SK-N-SH (cell line): ENCODE measurements at regions not wholly inside any gene's neighbourhood (a gene's known extent, or its start where the extent isn't known, plus 50 kb on each side); places are given as distances from the start of the nearest gene placed in this dataset.

ENCODE experiments used
- CTCF ChIA-PET: fragments of 300-600, 350-600 bp; formaldehyde crosslinking; extraction: SDS; loops from one replicate; lab custom pipeline; 2021; lab: Yijun Ruan, JAX
- POLR2A ChIA-PET: fragments of 350-600 bp; sonication (Branson Sonifier 250); formaldehyde crosslinking; extraction: SDS; loops from one replicate; lab custom pipeline; 2020; ENCODE audit warnings: antibody characterized with exemption, inconsistent platforms; lab: Yijun Ruan, JAX
- DNase-seq: peaks from one replicate; pipeline ENCODE4 v3.0.0; 2012
- H2AFZ ChIP-seq: fragments of 200-600 bp; sonication (generic); 2 replicates; pipeline ENCODE4 v1.8.1; 2016; ENCODE audit warnings: antibody characterized with exemption, mild to moderate bottlenecking, low read depth
- H3F3A ChIP-seq: fragments of 200-600 bp; sonication (generic); replicated peaks from 2 replicates; pipeline ENCODE3; 2016; ENCODE audit warnings: antibody characterized with exemption, mild to moderate bottlenecking; ENCODE audit not compliant: insufficient read depth
- H3K27ac ChIP-seq, 2 experiments: fragments of 200-500 bp in 1 of 2; fragments of 200-600 bp in 1 of 2; sonication (Bioruptor generic) in 1 of 2; sonication (generic), shearing (Covaris generic) in 1 of 2; 2 replicates each; pipeline versions ENCODE4 v1.5.1 to v1.6.1; 2014 to 2016; ENCODE audit warnings: low read depth in 2 of 2, inconsistent platforms in 1 of 2, low read length in 1 of 2, mild to moderate bottlenecking in 1 of 2, mixed read lengths in 1 of 2
- H3K27me3 ChIP-seq: fragments of 200-600 bp; sonication (generic), shearing (Covaris generic); 2 replicates; pipeline ENCODE4 v1.6.1; 2016; ENCODE audit warnings: mixed run types; ENCODE audit not compliant: insufficient read depth
- H3K36me3 ChIP-seq, 2 experiments: fragments of 200-500 bp in 1 of 2; fragments of 200-600 bp in 1 of 2; sonication (Bioruptor generic) in 1 of 2; sonication (generic) in 1 of 2; replicated peaks in 1 of 2; 2 replicates each; pipeline versions ENCODE3 to v1.5.1; 2014 to 2016; ENCODE audit warnings: low read length in 1 of 2, mild to moderate bottlenecking in 1 of 2; ENCODE audit not compliant: insufficient read depth in 2 of 2, control insufficient read depth in 1 of 2
- H3K4me1 ChIP-seq, 2 experiments: fragments of 200-500 bp in 1 of 2; fragments of 200-600 bp in 1 of 2; sonication (Bioruptor generic) in 1 of 2; sonication (generic), shearing (Covaris generic) in 1 of 2; 2 replicates each; pipeline versions ENCODE4 v1.5.1 to v1.6.1; 2014 to 2016; ENCODE audit warnings: low read depth in 1 of 2, low read length in 1 of 2, mixed run types in 1 of 2; ENCODE audit not compliant: insufficient read depth in 2 of 2, control insufficient read depth in 1 of 2
- H3K4me2 ChIP-seq: fragments of 200-600 bp; sonication (generic), shearing (Covaris generic); 2 replicates; pipeline ENCODE4 v1.6.1; 2017; ENCODE audit warnings: mixed run types
- H3K4me3 ChIP-seq, 2 experiments: fragments of 200-500 bp in 1 of 2; fragments of 200-600 bp in 1 of 2; sonication (Bioruptor generic) in 1 of 2; sonication (generic), shearing (Covaris generic) in 1 of 2; 2 replicates each; pipeline versions ENCODE4 v1.5.1 to v1.8.1; 2014 to 2016; ENCODE audit warnings: low read depth in 2 of 2, inconsistent platforms in 1 of 2, low read length in 1 of 2, mild to moderate bottlenecking in 1 of 2, mixed read lengths in 1 of 2, moderate library complexity in 1 of 2
- H3K79me2 ChIP-seq: fragments of 200-600 bp; sonication (generic); 2 replicates; pipeline ENCODE4 v1.8.1; 2017; ENCODE audit warnings: mild to moderate bottlenecking; ENCODE audit not compliant: insufficient read depth
- H3K9ac ChIP-seq: fragments of 200-600 bp; sonication (generic); 2 replicates; pipeline ENCODE4 v1.6.1; 2017; ENCODE audit warnings: mixed run types
- H3K9me2 ChIP-seq: fragments of 200-600 bp; sonication (generic); 2 replicates; pipeline ENCODE4 v1.6.1; 2017; ENCODE audit warnings: mixed run types
- H3K9me3 ChIP-seq: fragments of 200-600 bp; sonication (generic); 2 replicates; pipeline ENCODE4 v1.6.1; 2017; ENCODE audit warnings: mixed run types, mild to moderate bottlenecking, moderate library complexity
- H4K20me1 ChIP-seq: fragments of 200-600 bp; sonication (generic); 2 replicates; pipeline ENCODE4 v1.6.1; 2017; ENCODE audit warnings: mild to moderate bottlenecking, mixed run types; ENCODE audit not compliant: insufficient read depth
- CHD2 ChIP-seq: fragments of 150-350 bp; IDR thresholded peaks from 2 replicates; pipeline ENCODE4 v1.6.1; 2018; ENCODE audit warnings: low read length; ENCODE audit not compliant: partially characterized antibody
- ELF1 ChIP-seq: IDR thresholded peaks from 2 replicates; pipeline ENCODE4 v1.4.0; 2012
- EZH2phosphoT487 ChIP-seq: fragments of 200-600 bp; sonication (generic); IDR thresholded peaks from 2 replicates; pipeline ENCODE4 v1.6.1; 2017; ENCODE audit warnings: low read depth, mixed run types, mild to moderate bottlenecking, antibody characterized with exemption, moderate library complexity, borderline replicate concordance
- FOSL2 ChIP-seq: IDR thresholded peaks from 2 replicates; pipeline ENCODE4 v1.4.0; 2012; ENCODE audit warnings: low read depth, mild to moderate bottlenecking, moderate library complexity, borderline replicate concordance
- FOXJ3 ChIP-seq: sonication (generic); formaldehyde crosslinking; IDR thresholded peaks from 2 replicates; pipeline ENCODE4 v1.5.1; 2020; ENCODE audit warnings: mild to moderate bottlenecking, missing genetic modification reagents
- GABPA ChIP-seq: IDR thresholded peaks from 2 replicates; pipeline ENCODE4 v1.4.0; 2012; ENCODE audit warnings: low read depth, mild to moderate bottlenecking
- JUND ChIP-seq: IDR thresholded peaks from 2 replicates; pipeline ENCODE4 v1.4.0; 2012
- MEF2A ChIP-seq: IDR thresholded peaks from 2 replicates; pipeline ENCODE4 v1.4.0; 2012; ENCODE audit warnings: low read depth, borderline replicate concordance
- NRF1 ChIP-seq: IDR thresholded peaks from 2 replicates; pipeline ENCODE4 v1.6.1; 2012; ENCODE audit warnings: low read depth, mild to moderate bottlenecking, low read length
- POLR2AphosphoS5 ChIP-seq: IDR thresholded peaks from 2 replicates; pipeline ENCODE4 v1.6.1; 2012; ENCODE audit warnings: low read depth, low read length
- RFX5 ChIP-seq: IDR thresholded peaks from 2 replicates; pipeline ENCODE4 v1.6.1; 2012; ENCODE audit warnings: mild to moderate bottlenecking, improper control_type of control experiment, low read length
- RXRA ChIP-seq: IDR thresholded peaks from 2 replicates; pipeline ENCODE4 v1.4.0; 2012; ENCODE audit warnings: low read depth, mild to moderate bottlenecking, borderline replicate concordance
- SIN3A ChIP-seq: IDR thresholded peaks from 2 replicates; pipeline ENCODE4 v1.6.1; 2012; ENCODE audit warnings: low read depth, mild to moderate bottlenecking, low read length, moderate library complexity, borderline replicate concordance
- SMC3 ChIP-seq: IDR thresholded peaks from 2 replicates; pipeline ENCODE4 v1.6.1; 2012; ENCODE audit warnings: low read depth, low read length, improper control_type of control experiment
- TEAD4 ChIP-seq: IDR thresholded peaks from 2 replicates; pipeline ENCODE4 v1.4.0; 2012; ENCODE audit warnings: mild to moderate bottlenecking, borderline replicate concordance; ENCODE audit not compliant: insufficient read depth
- ZBTB33 ChIP-seq: IDR thresholded peaks from 2 replicates; pipeline ENCODE4 v1.4.0; 2012; ENCODE audit warnings: low read depth, borderline replicate concordance
- WGBS: methylation state at CpG from one replicate; pipeline ENCODE4 v1.1.6; 2017; ENCODE audit warnings: low lambda C conversion rate; 5-methylcytosine and 5-hydroxymethylcytosine counted together
- TF ChIP-seq, protein P1 (sequence below): IDR thresholded peaks from 2 replicates; pipeline ENCODE4 v1.4.0; 2012; ENCODE audit warnings: low read depth

GRCh38 chr13:54091884-54092283 lies 1063.3 kb downstream of the OLFM4 start:
- Histone ChIP-seq H3K27ac (no peak overlapping the region), H3K4me3 (no peak overlapping the region), H4K20me1 (no peaks in the 10 kb centered on the region), H3K9me2 (no peaks in the 10 kb centered on the region), H3K4me1 (no peaks in the 10 kb centered on the region), H3K4me2 (no peak overlapping the region), H3K27me3 (no peaks in the 10 kb centered on the region), H2AFZ (no peak overlapping the region), H3F3A (no peaks in the 10 kb centered on the region), H3K9ac (no peak overlapping the region), H3K36me3 (no peaks in the 10 kb centered on the region), H3K79me2 (no peaks in the 10 kb centered on the region), H3K9me3 (no peaks in the 10 kb centered on the region)
- CTCF ChIA-PET = no interaction called here
- TF ChIP-seq CHD2 (no peak), JUND (no peak), SMC3 (no peak), POLR2AphosphoS5 (no peak), FOSL2 (no peak), RXRA (no peak), EZH2phosphoT487 (no peak), TEAD4 (no peak), ZBTB33 (no peak), MEF2A (no peak)
- TF ChIP-seq, protein P1, sequence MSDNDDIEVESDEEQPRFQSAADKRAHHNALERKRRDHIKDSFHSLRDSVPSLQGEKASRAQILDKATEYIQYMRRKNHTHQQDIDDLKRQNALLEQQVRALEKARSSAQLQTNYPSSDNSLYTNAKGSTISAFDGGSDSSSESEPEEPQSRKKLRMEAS = no peak
- POLR2A ChIA-PET = no interaction called here
- 25% methylated on average over 1 of the region's 1 CpG for WGBS
- DNase-seq = no peak

DNA sequence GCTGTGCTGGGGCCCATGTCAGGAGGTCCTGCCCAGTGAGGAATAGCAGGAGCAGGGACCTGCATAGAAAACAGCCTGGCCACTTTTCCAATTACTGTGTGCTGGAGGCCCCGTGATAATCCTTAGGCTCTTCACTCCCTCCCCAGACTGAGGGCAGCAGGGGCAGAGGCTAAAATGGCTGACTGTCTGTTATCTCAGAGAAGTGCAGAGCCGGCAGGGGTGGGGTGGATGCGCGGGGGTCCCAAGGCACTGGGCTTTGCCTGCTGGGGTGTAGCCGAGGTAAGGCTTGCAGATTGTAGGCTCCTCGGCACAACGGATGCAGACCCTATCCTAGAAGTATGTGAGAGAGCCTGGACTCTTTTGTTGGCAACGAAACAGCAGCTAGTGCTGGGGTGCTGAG lies 1064.1 kb downstream of the OLFM4 start:
- Histone ChIP-seq H3K9ac (no peak overlapping the region), H4K20me1 (no peaks in the 10 kb centered on the region), H3K79me2 (no peaks in the 10 kb centered on the region), H2AFZ (no peak overlapping the region), H3K36me3 (no peaks in the 10 kb centered on the region), H3K4me2 (no peak overlapping the region), H3K9me2 (no peaks in the 10 kb centered on the region), H3K27ac (no peak overlapping the region), H3F3A (no peaks in the 10 kb centered on the region), H3K27me3 (no peaks in the 10 kb centered on the region), H3K4me3 (no peak overlapping the region), H3K9me3 (no peaks in the 10 kb centered on the region), H3K4me1 (no peaks in the 10 kb centered on the region)
- WGBS = 10% methylated on average over 2 of the region's 8 CpGs
- ChIA-PET CTCF (no interaction called here), POLR2A (no interaction called here)
- DNase-seq = no peak
- TF ChIP-seq ZBTB33 (no peak), ELF1 (no peak), SIN3A (no peak), EZH2phosphoT487 (no peak), RFX5 (no peak), FOXJ3 (CRISPR knock-in tag) (no peak), GABPA (no peak), JUND (no peak), NRF1 (no peak)
- TF ChIP-seq, protein P1 = no peak
- TF ChIP-seq, all 33 proteins: peak for 0
